NCI-H226 (cell line): ENCODE measurements at regions not wholly inside any gene's neighbourhood (a gene's known extent, or its start where the extent isn't known, plus 50 kb on each side); places are given as distances from the start of the nearest gene placed in this dataset.
"Not testable (repeated sequence)": the region's sequence is repeated elsewhere in the genome, so short reads cannot be mapped to it uniquely, and the experiment has no call there.

ENCODE experiments used
- DNase-seq: peaks from one replicate; pipeline ENCODE4 v3.0.0-alpha.2; 2015

DNA sequence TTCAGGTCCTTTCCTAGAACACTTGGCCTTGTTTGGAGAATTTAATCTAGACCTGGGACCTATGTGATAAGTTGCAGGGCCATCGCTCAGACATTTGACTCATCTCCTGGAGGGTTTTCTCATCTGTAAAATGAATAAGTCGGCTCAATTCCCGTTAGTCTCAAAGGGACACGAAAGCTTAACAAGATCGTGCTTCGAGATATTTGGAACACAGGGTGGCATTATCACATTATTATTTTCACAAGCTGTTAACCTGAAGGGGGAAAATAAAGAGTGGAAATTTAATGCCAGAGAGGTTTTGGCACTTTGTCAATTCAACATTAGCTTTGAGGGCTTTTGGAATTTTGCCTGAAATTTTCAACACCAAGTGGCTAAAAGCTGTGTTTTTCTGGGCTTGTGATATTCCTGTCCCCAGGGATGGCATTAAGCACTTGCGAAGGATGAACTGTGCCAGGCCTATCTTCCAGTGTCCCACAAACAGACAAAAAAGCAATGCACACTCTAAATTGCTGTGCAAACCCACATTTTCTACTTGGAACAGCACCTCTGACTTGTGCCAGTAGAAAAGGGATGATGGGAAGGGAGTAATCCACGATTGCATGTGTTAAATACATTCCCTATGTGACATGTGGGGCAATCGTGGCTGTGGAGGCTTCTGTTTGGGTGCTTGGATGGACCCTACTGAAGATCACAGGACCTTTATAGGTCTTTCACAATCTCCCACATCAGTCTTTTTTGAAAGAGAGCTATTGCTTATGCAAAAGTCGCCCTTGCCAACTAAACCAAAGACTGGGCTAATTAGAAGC is 478.7 kb downstream of the MFSD1 start:
- DNase-seq: no peak

DNA sequence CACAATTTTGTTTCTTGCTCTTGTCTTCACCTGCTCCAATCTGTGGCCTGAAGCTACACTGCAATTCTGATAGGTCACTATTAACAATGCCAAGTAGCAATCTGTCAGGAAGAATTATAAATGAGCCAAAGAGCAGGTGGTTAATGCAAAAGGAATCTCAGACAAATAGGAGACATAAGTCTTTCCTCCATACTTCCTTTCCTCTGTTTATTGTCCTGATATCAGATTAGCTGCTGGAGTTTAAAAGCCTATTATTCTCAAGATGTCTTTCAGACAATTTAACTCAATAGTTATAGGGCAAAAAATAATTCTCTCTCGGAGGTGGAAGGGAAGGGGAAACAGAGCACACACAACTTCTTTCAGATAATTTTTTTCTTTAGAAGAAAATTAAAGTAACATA is 491.6 kb downstream of the MFSD1 start:
- DNase-seq: no peak

DNA sequence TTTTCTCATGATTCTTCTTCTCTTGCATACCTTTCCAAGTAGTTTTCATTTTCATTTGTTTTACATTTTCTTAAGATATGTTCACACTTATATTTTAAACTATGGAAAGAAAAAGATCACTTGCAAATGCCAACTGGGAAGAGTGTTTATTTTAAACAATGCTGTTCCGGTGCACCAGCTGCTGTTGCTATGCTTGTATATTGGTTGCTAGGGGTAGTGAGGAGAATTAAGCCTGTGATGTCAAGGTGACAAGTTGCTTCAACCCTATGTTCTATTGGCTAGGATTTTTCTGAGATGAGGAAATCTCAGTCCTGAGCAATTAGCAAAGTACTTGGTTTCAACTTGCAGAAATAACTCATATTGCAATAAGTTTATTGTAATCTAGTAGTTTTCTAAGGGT is 500.1 kb downstream of the MFSD1 start:
- no peak for DNase-seq

DNA sequence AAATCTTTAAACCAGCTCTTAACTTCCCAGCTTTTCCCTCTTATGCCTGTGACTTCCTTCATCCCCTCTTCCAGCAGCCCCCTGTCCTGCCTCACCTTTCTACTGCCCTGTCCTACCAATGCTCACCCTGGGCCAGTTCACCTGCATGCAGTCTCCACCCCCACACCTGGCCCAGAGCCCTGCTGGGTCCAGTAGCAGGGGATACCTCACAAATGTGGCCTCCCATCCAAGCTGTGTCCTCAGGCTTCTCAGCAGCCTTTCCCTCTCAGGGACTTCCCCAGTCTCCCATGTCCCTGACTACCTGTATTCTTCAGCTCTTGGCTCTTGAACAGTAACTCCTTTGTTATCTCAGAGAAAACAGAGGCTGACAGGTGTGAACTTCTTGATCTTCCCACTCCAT is 503.2 kb downstream of the MFSD1 start:
- DNase-seq: no peak

DNA sequence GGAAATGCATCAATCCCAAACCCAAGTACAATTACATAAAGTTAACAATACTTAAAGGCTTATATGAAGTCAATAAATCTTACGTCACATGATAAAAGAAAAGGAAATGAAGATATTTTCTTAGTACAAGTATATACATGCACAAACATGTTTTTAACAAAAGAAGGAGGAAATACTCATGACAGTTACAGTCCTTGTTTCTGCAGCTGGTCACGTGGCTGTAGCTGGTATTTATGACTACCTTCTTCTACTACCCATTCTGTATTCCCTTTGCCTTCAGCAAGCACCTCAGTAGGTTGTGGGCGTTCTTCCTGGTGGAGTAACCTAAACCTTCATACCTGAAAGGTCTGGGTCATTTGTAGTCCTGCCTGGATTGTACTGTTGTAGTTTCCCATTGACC is 514.9 kb downstream of the MFSD1 start:
- not testable (repeated sequence) for DNase-seq

DNA sequence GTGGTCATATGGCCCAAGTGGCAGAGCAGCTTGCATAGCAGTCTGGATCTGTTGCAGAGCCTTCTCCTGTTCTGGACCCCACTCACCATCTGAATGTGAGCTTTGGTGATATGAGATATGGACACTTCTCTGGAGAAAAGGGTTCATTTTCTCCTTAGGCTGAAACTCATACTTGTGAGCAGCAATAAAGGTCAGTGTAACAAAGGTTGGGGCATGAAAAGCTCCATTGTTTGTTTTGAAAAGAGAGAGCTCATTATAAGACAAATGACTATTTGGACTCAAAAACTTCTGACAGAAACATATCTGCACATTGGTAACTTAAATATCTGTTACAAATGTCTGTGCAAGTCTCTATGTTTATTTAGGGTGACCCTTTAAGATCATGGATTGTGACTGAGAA is 517.3 kb downstream of the MFSD1 start:
- DNase-seq: no peak

DNA sequence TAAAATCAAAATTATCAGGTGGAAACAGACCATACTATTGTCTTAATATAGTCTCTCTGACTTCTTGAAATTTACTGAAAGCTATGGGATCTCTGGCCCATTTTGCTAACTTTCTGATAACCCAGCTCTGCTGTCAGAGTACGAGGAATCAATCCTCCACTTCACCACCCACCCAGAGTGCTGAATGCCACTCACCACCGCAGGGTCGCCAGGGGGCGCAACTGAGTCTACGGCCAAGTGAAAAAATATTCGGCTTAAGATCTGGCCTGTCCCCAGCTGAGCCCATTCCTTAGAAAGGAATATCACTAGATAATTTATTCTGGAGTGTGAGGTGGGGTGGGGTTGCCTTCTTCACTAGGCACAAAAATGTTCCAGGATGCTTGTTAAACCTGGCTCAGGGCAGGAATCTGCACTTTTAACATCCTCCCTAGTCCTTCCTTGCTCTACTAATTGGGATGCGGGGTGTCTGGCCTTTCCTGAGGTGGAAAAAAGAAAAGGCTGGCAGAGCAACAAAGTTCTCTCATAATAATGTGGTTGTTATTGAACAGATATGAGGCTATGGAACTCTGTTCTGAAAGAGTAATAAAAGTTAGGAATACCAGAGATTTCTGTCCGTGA is 520.6 kb downstream of the MFSD1 start:
- DNase-seq: no peak

DNA sequence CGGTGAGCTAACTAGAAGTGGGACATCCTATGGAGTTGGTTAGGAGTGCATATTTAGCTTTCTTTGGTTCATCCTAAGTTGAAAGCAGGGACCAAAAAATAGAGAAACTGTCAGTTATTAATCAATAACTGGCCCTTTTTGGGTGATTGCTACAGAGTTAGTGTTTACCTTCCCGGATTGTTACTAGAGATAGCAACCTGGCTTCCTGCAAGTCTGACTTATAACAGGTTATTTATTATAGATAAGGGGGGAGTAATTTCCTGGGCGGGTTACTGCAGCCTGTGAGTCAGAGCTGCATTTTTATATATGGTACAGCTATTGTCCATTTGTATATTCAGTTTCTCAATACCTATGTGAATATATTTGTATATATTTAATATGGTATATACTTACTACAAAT is 522.0 kb downstream of the MFSD1 start:
- no peak for DNase-seq

DNA sequence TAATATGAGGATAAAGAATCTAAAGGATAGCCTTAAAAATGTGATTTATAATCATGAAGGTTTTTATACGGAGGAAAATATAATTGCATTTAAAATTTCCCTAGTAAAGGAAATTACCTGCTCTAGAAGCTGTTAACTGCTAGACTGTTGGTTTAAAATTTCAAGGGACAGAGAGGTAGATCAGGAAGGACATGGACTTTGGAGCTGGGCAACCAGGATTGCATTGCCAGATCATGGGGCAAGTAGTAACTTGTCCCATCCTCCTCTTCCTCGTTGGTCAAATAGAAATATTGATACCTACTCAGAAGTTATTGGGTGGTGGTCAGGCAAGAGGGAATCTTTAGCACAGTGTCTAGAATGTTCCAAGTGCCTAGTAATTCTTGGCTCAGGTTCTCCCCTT is 525.1 kb downstream of the MFSD1 start:
- no peak for DNase-seq

DNA sequence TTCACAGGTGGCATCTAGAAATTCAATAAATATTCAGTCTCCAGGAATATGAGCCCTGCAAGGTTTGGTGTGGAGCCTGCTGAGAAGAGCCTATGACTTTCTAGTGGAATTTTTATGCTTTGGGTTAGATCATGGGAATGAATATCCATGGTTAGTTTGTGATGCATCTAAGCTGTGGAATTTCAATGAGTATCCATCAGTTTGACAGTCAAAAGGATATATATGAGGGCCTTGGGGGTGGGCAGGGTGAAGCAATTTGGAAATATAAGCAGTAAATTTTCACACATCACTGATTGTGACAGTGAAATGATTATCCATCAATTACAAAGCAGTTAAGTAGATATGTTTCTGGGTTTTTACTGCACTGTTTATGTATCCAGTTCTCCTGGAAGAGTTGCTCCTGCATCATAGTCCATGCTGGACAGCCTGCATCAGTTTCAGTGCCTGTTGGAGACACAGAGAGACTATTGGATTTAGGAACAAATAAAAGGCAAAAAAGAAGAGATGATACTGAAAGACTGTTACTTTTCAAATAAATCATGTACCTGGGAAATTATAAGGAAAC is 530.8 kb downstream of the MFSD1 start:
- no peak for DNase-seq

DNA sequence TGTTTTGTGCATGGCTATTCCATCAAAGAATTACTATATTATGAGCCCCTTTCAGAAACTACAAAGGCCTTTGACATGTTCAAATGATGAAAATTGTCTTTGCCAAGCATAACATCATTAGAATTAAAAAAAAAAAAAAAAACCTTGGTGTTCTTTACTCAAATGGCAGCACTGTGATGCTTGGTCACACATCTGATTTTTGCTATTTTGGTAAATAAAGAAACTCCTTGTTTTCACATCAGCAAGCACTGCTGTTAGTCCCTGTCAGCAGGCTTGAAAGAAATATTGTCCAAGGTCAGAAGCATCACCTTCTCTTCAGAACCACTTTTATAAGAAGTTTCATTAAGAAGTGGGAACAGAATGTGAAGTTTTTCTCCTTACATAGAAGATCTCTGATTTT is 537.3 kb downstream of the MFSD1 start:
- no peak for DNase-seq

DNA sequence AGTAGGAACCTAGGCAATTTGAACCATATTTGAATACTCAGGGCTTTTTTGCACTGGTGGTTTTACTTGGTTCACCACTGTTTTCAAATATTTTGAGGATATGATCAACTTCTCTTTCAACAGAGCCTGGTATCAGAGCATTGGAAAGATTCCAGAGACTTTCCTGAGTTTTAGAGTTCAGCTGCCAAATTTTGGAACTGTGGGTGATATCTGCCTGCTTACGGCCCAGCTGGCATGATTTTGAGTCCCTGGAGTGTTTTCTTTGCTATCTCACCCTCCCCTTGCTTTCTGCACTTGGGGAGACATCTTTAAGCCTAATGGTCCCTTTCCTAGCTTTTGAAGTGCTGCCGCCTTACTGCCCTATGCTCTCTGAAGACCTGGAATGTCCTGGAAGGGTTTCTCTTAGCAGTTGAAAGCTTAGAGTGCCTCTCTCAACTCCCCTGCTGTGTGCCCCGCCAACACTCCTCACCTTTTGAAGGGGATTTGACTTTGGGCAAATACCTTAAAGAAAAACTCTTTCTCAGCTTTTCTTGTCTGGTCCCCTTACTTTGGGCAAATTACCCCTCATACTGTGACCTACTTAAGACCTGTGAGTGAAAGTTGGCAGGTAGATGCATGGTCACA is 539.1 kb downstream of the MFSD1 start:
- peak; percentile 63 for DNase-seq

DNA sequence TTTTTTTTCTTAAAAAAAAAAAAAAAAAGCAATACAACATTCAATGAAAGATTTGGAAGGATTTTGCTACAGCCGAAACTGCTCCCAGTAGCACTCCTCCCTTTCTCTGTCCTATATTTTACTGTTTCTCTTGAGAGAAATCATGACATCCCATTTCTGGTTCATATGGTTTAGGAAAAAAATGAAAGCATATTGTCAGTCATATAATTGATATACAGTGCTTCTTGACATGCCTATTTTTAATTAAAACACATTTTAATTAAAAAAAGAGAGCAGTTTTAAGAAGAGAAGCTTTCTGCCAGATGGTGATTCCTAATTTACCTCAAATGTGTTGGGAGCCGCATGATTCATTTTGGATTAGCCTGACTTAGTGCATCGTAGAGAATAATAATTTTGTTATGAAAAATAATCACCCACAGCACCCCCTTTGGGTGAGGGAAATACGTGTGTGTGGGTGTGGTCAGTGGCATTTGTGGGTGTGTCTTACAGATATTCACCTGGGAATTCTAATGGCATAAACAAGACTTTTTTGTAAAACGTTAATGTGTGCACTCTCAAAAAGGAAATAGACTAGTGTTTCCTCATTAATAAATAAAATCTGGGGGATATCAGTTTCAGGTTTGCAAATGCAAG is 544.5 kb downstream of the MFSD1 start:
- DNase-seq: no peak

DNA sequence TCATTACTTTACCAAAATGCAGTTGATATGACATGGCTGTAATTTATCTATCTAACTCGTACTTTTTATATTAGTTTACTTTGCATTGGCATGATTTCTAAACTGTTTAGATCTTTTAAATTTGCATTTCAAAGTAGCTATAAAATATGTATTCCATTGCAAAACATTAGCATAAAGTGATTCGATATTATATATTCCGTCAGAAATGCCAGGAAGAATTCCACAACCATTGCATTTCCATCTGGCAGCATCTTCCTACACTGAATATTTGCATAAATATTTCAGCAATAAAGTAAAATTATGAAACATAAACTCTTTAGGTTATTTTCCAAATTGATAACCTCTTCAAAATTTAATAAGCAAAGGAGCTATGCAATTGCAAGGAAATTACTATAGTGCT is 546.6 kb downstream of the MFSD1 start:
- DNase-seq: no peak

DNA sequence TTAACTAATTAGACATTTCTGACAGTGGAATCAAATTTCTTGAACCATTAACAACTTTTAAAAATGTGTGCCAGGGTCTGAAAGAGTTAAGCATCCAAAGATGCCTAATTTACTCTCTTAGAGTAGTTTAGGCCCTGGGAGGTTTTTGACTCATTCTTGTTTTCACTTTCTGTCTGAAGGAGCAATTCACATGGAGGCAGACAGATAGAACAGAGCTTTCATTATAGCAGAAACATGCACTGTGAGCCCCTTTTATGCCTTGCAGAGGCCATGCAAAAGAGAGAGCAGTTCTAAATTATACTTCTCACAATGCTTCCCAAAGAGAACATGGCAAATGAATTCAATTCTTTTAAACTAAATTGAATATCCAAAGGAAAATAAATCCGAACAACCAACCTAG is 554.8 kb downstream of the MFSD1 start:
- DNase-seq: no peak

DNA sequence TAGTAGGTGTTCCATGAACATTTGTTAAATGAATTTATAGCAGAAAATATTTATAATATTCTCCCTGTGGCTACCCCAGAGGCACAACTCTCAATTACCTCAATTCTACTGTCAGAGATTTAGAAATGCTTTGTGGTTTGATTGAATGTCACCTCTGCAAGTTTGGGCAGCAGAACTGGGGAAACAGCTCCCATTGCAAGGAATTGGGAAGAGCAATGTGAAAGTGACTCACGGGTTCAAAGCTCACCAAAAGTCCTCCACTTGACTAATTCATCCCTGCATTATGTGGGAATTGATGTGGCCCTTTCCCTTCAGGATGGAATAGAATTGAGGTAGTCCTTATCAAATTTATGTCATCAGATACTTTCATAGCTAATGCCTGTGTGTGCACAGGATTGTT is 562.7 kb downstream of the MFSD1 start:
- DNase-seq: no peak

DNA sequence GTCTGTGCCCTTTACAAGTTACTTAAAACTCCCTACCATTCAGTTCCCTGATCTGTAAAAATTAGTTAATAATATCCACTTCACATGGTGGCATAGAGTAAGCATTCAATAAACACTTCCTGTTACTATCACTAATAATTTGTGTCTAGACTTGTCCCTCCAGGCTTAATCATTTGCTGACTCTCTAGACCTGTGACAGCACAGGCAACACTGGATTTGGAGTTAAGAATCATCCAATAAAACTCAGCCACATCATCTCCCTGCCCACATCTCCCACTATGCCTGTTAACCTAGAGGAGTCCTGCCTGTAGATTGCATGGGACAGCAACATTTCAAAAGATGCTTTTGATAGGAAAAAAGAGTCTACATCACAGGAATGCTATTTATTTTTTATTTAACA is 564.6 kb downstream of the MFSD1 start:
- DNase-seq: no peak

DNA sequence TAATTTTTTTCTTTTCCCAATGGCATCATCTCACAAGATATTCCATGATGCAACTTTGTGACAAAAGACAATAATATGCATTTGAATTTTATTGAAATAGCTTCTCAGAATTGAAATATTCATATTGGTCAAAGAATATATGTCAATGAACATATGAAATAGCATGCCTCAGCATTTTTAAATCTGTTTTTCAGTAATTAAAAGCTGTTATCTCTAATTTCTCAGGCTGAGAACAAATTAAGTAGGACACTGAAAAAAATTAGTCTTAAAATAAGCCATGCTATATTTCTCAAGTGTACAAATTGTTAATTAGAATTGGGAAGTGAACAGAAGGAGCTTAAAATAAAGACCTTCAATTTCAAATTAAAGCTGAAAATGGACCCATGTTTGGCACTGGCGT is 570.1 kb downstream of the MFSD1 start:
- no peak for DNase-seq

DNA sequence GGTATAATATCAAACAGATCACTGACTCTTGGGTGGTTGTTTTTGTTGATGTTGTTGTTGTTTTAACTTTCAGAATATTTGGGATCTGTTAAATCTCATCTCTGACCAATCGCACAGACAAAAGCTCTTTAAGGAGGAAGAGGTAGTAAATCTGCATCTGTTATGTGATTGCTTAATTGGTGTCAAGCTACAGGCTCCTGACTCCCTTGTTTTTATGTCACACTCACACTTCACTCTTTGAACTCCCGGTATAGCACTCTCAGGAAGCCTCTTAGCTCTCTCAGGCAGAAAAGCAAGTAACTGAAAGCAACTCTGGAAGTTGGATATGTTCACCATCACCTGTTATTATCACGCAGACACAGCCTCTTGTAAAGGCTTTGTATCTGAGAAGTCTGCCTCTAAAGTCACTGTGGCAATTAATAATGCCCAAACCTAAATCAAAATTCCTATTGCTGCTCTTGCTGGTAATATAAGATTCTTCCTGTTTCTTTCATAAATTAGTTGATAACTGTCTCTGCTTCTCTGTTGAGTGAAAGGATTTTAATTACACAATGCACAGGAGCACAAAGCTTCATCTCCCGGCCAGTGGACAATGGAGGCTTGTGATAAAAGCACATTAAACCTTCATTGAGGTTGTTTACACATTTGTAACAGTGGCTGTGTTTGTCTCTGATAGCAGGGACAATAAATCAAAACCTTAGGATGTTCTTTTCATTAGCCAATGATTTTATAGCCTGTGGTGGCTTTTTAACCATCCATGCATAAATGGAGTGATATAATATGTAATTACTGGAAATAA is 576.7 kb downstream of the MFSD1 start:
- no peak for DNase-seq

DNA sequence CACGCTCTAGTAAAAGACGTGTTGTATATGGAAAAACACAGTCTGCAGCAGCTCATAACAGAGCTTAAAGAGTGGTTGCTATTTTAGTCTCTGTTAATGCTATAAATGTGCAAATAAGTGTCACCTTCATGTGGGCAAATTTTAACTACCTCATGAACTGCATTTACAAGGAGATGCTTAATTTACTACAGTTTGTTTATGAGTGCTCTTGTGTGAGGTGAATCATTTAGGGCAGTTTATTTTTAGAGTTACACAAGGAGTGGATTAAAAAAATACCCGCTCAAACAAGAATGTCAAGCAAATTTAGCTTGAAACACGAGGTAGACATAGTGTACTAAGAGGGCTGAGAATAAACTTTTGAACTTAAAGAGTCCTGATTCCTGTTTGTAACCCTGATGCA is 579.0 kb downstream of the MFSD1 start:
- DNase-seq: no peak

DNA sequence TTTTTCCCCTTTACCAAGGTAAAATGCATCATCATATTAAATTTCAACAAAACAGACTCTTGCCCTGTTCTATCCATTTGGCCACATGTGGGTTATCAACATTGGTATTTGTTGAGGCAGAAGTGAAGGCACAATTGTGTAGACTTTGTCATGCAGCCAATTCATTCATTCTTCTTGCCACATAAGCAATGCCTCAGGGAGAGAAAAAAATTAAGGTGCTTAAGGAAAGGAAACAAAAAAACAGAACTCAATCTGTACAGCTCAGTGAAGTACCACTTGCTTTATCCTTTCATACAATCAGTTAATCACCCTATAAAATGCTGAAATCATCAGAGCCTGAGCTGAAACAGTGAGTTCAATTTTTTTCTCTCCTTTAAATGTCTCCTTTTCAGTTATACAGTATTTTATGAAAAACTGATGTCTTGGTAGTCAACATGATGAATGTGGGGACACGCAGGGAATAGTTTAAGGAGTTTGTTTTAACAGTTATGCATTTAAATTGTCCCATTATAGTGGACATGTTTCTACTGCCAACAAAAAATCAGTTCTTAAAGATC is 588.9 kb downstream of the MFSD1 start:
- no peak for DNase-seq

DNA sequence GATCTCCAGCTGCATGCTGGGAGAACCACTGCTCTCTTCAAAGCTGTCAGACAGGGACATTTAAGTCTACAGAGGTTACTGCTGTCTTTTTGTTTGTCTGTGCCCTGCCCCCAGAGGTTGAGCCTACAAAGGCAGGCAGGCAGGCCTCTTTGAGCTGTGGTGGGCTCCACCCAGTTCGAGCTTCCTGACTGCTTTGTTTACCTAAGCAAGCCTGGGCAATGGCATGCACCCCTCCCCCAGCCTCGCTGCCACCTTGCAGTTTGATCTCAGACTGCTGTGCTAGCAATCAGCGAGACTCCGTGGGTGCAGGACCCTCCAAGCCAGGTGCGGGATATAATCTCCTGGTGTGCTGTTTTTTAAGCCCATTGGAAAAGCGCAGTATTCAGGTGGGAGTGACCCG is 591.0 kb upstream of the IL12A start:
- not testable (repeated sequence) for DNase-seq
